HEK293T (cell line): ENCODE measurements at regions not wholly inside any gene's neighbourhood (a gene's known extent, or its start where the extent isn't known, plus 50 kb on each side); places are given as distances from the start of the nearest gene placed in this dataset.
A peak's percentile ranks its signal among the peaks of the same experiment; 100 is the strongest.

Source experiments
- CTCF ChIA-PET: fragments of 350-600 bp; formaldehyde crosslinking; extraction: SDS; loops from one replicate; lab custom pipeline; 2021; ENCODE audit warnings: antibody characterized with exemption, inconsistent platforms; lab: Yijun Ruan, JAX
- POLR2A ChIA-PET: fragments of 350-600 bp; formaldehyde crosslinking; extraction: SDS; loops from one replicate; lab custom pipeline; 2020; ENCODE audit warnings: antibody characterized with exemption, inconsistent platforms; lab: Yijun Ruan, JAX
- DNase-seq: peaks from one replicate; pipeline ENCODE4 v3.0.0; 2012; ENCODE audit warnings: mixed read lengths; ENCODE audit errors: extremely low spot score
- ARNT ChIP-seq: fragments of 450-650 bp; IDR thresholded peaks from 2 replicates; pipeline ENCODE4 v1.6.1; 2017; ENCODE audit warnings: mild to moderate bottlenecking
- BHLHE40 ChIP-seq: fragments of 450-650 bp; IDR thresholded peaks from 2 replicates; pipeline ENCODE4 v1.6.1; 2016; ENCODE audit warnings: mild to moderate bottlenecking, moderate library complexity, borderline replicate concordance
- CTBP1 ChIP-seq: fragments of 450-650 bp; IDR thresholded peaks from 2 replicates; pipeline ENCODE4 v1.6.1; 2016; ENCODE audit warnings: borderline replicate concordance
- ELF4 ChIP-seq: fragments of 450-650 bp; IDR thresholded peaks from 2 replicates; pipeline ENCODE4 v1.6.1; 2017; ENCODE audit warnings: antibody characterized with exemption
- FOXA1 ChIP-seq: fragments of 450-650 bp; IDR thresholded peaks from 2 replicates; pipeline ENCODE4 v1.6.1; 2016; ENCODE audit warnings: mild to moderate bottlenecking
- FOXK2 ChIP-seq: fragments of 450-650 bp; IDR thresholded peaks from 2 replicates; pipeline ENCODE4 v1.6.1; 2016; ENCODE audit warnings: mild to moderate bottlenecking
- FOXM1 ChIP-seq: fragments of 450-650 bp; IDR thresholded peaks from 2 replicates; pipeline ENCODE4 v1.6.1; 2017; ENCODE audit warnings: mild to moderate bottlenecking, borderline replicate concordance
- HDGF ChIP-seq: fragments of 450-650 bp; IDR thresholded peaks from 2 replicates; pipeline ENCODE4 v1.6.1; 2017; ENCODE audit warnings: antibody characterized with exemption, borderline replicate concordance
- L3MBTL2 ChIP-seq: fragments of 450-650 bp; conservative IDR thresholded peaks from 2 replicates; pipeline ENCODE4 v1.6.1; 2016; ENCODE audit warnings: mild to moderate bottlenecking
- LEF1 ChIP-seq: fragments of 450-650 bp; IDR thresholded peaks from 2 replicates; pipeline ENCODE4 v1.6.1; 2017; ENCODE audit warnings: mild to moderate bottlenecking, borderline replicate concordance
- NFRKB ChIP-seq: fragments of 450-650 bp; IDR thresholded peaks from 2 replicates; pipeline ENCODE4 v1.6.1; 2016; ENCODE audit warnings: mild to moderate bottlenecking, moderate library complexity
- PKNOX1 ChIP-seq: fragments of 450-650 bp; IDR thresholded peaks from 2 replicates; pipeline ENCODE4 v1.6.1; 2016
- SP1 ChIP-seq: fragments of 450-650 bp; IDR thresholded peaks from 2 replicates; pipeline ENCODE4 v1.6.1; 2017
- SUZ12 ChIP-seq: fragments of 450-650 bp; IDR thresholded peaks from 2 replicates; pipeline ENCODE4 v1.6.1; 2016; ENCODE audit warnings: mild to moderate bottlenecking
- TARDBP ChIP-seq: fragments of 450-650 bp; IDR thresholded peaks from 2 replicates; pipeline ENCODE4 v1.6.1; 2016
- ZNF384 ChIP-seq: fragments of 450-650 bp; IDR thresholded peaks from 2 replicates; pipeline ENCODE4 v1.6.1; 2016

GRCh38 chr12:127158385-127159061 lies 1108.4 kb upstream of the TMEM132C start:
- TF ChIP-seq SP1 (no peak), SUZ12 (no peak), ARNT (no peak), ELF4 (no peak)
- no peak for DNase-seq
- CTCF ChIA-PET: no interaction called here
- POLR2A ChIA-PET: no interaction called here

- TF ChIP-seq LEF1 (no peak), SUZ12 (no peak), PKNOX1 (no peak), HDGF (no peak), FOXK2 (no peak), L3MBTL2 (no peak), FOXA1 (no peak), BHLHE40 (no peak), ZNF384 (no peak), ARNT (no peak), CTBP1 (no peak)
- POLR2A ChIA-PET: no interaction called here
- CTCF ChIA-PET: no interaction called here
- no peak for DNase-seq
Measured at GRCh38 chr12:127161466-127161865, 1105.5 kb upstream of the TMEM132C start.

- CTCF ChIA-PET: no interaction called here
Measured at GRCh38 chr12:127162307-127162706, 1104.7 kb upstream of the TMEM132C start.

GRCh38 chr12:127162902-127163301 lies 1104.1 kb upstream of the TMEM132C start:
- ChIA-PET POLR2A (no interaction called here), CTCF (no interaction called here)
- no peak for DNase-seq
- TF ChIP-seq BHLHE40 (no peak), ELF4 (no peak), SP1 (no peak), FOXA1 (no peak), ARNT (no peak), L3MBTL2 (no peak), PKNOX1 (no peak), FOXM1 (no peak), CTBP1 (no peak), TARDBP (no peak), LEF1 (no peak), NFRKB (no peak), HDGF (no peak), FOXK2 (no peak), SUZ12 (no peak)

More at GRCh38 chr12:127162307-127162706, 1104.7 kb upstream of the TMEM132C start:
- DNase-seq: no peak
- POLR2A ChIA-PET: no interaction called here
- no peak for TF ChIP-seq FOXA1
- TF ChIP-seq PKNOX1: peak; percentile 82

- POLR2A ChIA-PET: no interaction called here
Measured at GRCh38 chr12:127165567-127166392, 1101.2 kb upstream of the TMEM132C start.

More at GRCh38 chr12:127165567-127166392, 1101.2 kb upstream of the TMEM132C start:
- CTCF ChIA-PET: no interaction called here
- peak; percentile 87 for DNase-seq
- no peak for TF ChIP-seq PKNOX1
- no peak for TF ChIP-seq SUZ12
- TF ChIP-seq L3MBTL2: no peak
- no peak for TF ChIP-seq SP1
- no peak for TF ChIP-seq LEF1
- no peak for TF ChIP-seq FOXA1
- no peak for TF ChIP-seq BHLHE40
- TF ChIP-seq CTBP1: no peak
- no peak for TF ChIP-seq NFRKB
- no peak for TF ChIP-seq ZNF384
- no peak for TF ChIP-seq ARNT
- TF ChIP-seq HDGF: no peak
- TF ChIP-seq TARDBP: no peak
- no peak for TF ChIP-seq FOXK2
- no peak for TF ChIP-seq ELF4
- no peak for TF ChIP-seq FOXM1
